ENCODE measurements at regions not wholly inside any gene's neighbourhood (a gene's known extent, or its start where the extent isn't known, plus 50 kb on each side); places are given as distances from the start of the nearest gene placed in this dataset.
"Not testable (repeated sequence)": the region's sequence is repeated elsewhere in the genome, so short reads cannot be mapped to it uniquely, and the experiment has no call there.

DNA sequence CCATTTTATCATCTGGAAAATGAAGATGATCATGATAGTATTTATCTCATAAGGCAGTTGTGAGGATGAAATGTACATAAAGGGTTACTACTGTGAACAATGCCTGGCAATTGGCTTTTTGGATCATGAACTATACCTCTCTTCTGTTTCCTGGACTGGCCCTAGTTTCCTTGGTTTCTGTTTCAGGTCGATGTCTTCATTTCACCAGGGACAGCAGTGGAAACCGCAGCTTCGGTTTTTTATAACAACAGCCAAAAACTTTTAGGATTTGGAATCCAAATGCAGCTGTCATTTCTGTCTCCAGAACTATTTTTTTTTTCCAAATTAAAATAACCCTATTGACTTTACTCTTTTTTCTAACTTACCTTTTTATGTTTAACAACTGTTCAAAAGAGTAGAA is 425.1 kb downstream of the RND3 start:
- intact Hi-C loops (cut with micrococcal nuclease) = no loop called here

DNA sequence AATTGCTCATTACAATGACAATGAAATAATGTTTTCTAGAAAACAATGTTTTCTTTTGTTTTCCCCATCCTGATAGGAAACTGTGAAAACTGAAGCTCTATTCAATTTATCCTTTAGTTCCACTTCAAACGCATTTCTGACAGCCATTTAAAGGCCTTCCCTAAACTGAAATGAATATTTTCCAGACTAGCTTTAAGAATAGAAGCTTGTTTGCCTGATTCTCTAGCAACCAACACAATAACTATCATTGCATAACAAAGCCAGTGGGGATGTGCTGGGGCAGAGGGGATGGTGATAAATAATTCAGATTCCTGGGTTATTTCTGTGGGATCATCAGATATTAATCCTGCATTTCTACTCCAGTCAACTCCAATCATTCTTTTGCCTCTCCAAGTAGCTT is 427.1 kb downstream of the RND3 start:
- intact Hi-C loops (cut with micrococcal nuclease) = no loop called here

DNA sequence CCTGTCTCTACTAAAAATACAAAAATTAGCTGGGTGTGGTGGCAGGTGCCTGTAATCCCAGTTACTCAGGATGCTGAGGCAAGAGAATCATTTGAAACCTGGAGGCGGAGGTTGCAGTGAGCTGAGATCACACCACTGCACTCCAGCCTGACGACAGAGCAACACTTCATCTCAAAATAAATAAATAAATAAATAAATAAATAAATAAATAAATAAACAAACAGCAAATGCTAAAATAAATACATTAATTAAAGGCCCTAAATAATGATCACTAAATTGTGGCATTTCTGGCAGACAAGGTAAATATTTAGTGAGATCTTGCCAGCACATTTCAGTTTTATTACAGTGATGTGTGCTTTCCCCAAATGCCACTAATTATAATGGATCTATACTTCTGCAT is 427.8 kb downstream of the RND3 start:
- intact Hi-C loops (cut with micrococcal nuclease) = not testable (repeated sequence)

DNA sequence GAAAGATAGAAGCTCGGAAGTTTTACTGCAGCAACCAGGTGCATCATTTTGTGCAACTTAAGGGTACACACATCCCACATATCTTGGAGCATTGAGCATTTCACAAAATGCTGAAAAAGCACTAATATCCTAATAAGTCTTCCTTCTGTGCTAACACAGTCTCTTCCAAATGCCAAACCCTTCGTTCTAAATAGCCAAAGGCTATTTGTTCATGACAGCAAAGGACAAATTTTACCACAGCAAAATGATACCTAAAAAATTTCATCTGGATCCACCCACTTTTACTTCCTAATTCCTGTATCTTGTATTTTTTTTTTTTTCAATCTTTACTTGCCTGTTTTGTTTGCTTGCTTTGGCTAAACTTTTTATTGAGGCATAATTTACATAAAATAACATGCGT is 435.0 kb downstream of the RND3 start:
- intact Hi-C loops (cut with micrococcal nuclease) = no loop called here

DNA sequence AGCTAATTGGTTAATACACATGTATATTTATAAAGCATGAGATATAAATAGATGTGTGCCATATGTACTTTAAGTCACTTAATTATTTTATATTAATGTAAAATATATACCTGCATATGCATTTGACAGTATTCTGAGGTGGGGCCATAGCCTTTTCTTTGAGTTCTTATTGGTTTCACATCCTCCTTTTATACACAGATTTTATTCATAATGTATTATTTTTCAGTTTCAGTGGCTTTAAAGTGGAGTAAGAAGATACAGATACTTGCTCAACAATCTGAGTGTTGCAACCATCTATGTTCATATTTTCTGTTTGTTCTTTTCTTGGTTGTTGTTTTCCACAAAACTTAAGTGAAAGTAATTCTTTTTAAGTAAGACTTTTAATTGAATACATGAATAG is 436.5 kb downstream of the RND3 start:
- intact Hi-C loops (cut with micrococcal nuclease) = no loop called here

DNA sequence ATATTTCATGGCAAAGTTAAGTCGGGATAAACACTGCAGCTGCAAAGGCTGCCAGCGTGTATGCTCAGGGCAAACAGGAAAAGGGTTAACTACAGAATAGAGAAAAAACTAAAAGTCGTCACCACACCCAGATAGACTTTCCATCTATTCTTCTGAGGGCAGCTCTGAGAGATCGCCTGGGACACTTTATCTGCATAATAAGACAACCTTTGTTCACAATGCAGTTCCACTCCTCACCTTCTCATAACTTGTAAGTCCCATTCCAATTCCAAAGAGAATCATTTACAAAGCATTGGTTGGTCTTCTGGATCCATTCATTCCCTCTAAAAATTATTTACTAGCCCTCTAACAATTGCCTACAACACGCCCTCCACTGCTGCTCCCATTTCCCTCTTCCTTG is 437.4 kb downstream of the RND3 start:
- intact Hi-C loops (cut with micrococcal nuclease) = no loop called here

DNA sequence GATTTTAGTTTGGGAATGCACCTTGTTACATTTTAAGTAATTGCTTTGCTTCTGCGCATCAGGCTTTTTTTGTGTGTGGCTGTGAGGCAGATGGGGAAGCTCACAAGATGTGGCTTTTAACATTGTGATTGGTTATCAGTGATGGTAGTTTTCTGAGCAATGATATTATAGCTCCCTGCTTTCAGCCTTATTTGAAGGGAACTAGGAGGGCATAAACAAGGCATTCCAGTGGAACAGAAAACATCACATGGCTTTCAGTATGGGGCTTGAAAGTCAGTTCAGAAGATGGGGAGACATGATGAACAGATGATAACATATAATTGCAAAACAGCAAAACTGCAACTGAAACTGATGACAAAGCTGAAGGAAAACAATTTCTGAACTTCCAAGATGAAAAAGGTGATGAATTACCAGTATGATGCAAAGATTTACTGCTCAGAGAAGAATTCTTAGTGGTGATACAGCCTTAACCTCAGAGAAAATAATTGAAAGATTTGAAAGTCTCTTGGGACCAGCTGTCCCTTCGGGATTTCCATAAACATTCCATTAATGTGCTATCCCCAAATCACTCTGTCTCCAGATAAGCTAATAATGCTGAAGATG is 439.7 kb downstream of the RND3 start:
- intact Hi-C loops (cut with micrococcal nuclease) = no loop called here

DNA sequence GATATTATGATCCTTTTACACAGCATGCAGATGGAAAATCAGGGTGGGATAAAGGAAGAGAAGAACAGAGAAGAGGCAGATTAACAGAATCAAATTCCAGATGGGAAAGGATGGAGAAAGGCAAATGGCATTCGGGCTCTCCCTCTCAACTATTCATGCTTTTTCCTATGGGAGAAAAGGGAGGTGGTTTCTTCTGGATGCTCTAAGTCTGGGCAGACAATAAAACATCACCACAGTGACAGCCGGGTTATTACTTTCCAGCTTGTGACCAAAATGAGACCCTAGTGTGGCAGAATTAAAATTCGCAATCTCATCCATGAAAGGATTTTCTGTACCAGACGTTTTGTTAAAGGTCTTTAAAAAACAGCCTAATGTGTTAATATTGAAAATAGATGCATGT is 440.7 kb downstream of the RND3 start:
- intact Hi-C loops (cut with micrococcal nuclease) = no loop called here

DNA sequence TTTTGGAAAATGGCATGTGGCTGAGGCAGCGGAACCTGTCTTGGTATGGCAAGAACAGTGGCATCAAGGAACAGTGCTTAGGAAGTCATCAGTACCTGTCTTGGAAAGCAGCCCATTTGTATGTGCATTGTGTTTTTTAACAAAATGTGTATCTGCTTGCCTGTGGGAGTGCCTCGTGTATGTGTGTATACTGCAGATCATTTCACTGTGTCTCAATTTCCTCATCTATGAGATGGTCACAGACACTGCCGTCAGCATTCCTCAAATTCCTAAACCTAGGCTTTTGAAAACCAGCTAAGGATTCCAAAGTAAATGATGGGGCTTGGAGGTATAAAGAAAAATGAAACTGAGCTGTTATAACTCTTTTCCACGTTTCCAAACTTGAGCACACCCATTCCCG is 441.3 kb downstream of the RND3 start:
- intact Hi-C loops (cut with micrococcal nuclease) = no loop called here

DNA sequence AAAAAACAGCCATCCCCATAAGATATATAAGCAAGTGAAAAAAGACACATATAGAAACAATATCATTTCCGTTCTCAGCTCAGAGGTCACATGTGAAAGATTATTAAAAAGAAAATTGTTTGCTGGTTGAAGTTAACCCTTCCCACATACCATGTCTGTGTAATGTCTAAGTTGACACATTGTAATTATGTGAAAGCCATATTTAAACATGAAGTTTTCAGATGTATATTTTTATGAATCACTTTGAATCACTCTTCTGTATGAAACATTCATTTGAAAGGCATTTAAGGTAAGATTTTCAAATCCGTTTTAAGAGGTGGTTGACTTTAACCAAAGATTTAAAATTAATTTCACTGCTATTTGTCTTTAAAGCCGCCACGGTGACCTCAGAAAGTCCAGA is 441.9 kb downstream of the RND3 start:
- intact Hi-C loops (cut with micrococcal nuclease) = no loop called here

DNA sequence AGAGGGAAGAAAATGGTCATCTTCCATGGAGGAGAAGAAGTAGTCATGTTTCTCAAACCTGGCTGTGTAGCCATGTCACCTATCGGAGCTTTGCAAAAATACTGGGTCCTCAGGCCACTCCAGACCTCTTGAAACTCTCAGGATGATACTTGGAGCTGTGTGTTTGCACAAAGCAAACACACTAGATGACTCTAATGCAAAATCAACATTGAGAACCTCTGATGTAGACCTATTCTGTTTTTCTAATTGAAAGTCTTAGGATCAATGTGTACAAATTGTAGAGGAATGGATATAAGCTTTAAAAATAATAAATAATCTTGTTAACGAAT is 444.3 kb downstream of the RND3 start:
- intact Hi-C loops (cut with micrococcal nuclease) = no loop called here

DNA sequence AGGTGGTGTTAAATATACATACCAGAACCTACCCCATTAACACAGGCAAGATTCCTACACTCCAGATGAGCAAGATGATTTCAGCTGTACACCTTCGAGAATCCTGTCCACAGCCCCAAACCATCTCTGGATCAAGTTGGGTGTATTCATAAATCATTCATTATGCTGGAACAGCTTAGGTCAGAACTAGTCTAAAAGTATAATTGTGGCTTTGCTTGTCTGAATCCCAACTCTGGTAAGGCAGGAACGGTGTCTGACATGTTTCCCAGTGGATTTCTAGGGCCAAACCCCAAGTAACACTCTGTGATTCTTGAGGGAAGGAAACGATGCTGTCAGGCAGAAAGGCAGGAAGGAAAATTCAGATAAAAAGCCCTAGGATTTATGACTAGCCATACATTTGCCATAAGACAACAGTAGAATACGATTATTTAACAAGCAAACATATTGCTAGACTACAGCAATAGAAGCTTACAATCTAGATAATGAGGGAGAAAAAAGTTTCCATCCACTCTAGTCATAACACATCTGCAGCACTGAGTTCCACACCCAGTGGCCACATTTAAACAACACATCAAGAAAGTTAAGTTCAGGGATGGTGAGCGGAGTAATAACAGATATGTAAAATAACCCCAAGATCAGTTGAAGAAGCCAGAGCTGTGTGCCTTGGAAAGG is 444.8 kb downstream of the RND3 start:
- intact Hi-C loops (cut with micrococcal nuclease) = no loop called here

DNA sequence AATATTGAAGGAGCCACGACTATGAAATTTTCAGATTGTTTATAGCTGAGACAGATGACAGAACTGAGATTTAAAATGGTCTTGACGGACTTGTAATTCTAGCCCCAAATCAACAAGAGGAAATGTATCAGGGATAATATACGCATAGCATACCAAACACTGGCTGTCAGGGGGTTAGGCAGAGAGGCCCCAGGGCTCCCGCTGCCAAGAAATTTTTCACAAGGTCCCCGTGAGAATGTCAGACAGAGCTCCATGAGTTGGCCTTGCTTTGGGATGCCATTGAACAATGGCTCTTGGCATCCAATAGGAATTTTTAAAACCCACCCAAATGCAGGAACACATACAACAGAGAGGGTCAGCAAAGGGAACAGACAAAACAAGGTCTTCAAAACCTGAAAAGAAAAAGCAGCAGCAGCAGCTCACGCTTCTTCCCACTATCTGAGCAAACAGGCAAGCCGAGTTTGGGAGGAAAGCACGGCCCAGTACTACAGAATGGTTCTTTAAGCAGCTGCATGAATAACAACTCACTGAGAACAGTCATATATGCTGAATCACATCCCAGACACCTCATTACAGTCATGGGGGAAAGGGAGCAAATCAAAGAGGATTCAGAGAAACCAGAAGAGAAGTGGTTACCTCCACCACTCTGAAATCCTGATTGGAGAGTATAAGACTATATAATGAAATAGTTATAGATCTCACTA is 445.6 kb downstream of the RND3 start:
- intact Hi-C loops (cut with micrococcal nuclease) = no loop called here

DNA sequence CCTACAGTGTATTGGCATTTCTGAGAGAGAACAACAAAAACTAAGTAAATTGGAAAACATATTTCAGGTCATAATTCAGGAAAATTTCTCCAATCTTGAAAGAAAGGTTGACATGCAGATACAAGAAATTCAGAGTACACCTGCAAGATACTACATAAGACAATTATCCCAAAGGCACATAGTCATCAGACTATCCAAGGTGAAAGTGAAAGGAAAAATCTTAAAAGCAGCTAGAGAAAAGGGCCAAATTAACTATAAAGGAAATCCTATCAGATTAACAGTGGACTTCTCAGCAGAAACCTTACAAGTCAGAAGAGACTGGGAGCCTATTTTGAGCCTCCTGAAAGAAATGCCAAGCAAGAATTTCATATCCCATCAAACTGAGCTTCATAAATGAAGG is 449.0 kb upstream of the MMADHC start:
- intact Hi-C loops (cut with micrococcal nuclease) = no loop called here

DNA sequence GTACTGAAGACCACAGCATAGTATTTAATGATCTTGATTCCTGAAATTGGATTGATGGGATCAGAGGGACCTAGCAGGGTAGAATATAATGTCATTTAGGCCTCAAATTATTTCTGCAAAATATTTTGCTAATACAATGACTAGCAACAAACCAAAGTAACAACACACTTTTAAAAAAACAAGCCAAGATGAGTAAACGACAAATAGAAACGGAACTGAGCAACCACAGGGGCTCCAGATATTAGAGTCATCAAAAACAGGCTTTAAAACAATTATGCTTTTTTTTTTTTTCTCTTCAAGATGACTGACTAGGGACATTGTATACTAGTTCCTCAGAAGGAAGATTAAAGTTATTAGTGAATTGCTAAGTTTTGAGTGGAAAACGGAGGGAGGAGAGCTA is 447.1 kb upstream of the MMADHC start:
- intact Hi-C loops (cut with micrococcal nuclease) = no loop called here

DNA sequence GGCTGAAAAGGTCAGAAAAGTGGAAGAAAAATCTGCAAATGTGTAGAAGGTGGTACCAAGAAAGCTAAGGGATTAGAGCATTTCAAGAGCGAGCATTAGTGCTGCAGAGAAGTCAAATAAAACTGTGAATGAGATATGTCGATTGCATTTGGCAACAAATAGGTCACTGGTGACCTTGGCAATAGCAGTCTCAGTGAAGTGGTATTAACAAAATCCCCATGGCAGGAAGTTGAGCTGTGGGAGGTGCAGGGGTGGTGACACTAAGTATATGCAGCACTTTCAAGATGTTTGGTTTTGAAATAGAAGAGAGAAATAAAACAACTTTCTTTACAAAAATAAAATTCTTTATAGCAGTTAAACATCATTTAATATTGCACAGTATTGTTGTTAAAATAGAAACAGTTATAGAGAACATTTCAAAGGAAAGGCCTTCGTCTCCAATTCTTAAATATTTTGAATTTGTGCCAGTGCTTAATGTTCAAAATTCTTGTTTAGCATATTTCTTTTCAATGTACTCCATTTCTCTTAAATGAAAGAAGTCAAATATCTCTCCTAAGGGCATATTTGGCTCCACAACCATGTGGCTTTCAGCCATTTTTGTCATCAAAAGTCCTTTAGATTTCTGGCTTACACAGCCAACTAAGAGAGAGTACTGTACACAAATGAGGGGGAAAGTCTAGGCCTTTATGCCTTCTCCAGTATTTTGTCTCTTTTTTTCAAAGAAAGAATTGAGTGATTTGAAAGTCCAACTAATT is 443.0 kb upstream of the MMADHC start:
- intact Hi-C loops (cut with micrococcal nuclease) = no loop called here

DNA sequence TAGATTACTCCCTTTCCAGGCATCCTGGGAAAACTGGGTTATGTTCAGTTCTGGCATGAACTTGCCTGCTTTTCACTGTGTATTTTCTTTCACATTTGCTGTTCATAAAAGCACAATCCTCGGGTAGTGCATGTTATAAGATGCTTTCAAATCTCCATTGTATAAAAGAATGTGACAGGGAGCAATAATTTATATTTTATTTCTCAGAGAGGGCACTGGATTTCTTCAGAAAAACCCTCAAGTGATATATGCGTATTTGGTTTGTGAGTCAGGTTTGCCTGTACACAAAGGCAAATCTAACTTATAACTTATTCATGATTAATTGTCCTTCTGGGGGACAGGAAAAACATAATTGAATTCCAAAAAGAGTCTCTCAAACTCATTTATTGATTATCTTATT is 440.7 kb upstream of the MMADHC start:
- intact Hi-C loops (cut with micrococcal nuclease) = loop anchor here (10.0 kb wide), 2 partner anchors 1206 to 1606 kb away; no protein-coding TSS in a partner anchor

DNA sequence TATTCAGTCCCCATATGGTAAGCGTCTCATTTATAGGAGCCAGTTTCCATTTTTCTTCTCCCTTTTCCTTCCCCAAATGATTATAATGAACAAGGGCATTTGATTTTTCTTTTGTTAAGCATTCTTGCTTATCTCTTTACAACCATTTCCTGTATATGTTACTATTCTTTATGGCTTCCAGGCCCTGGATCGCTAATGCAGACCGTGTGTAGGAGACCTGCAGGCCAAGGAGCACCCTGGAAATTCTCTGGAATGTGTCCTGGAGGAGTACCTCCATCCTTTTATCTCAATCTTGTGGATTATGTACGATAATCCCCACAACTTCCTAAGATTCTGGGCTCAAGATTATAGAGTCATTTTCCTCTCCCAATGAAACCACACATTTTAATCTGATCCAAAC is 439.6 kb upstream of the MMADHC start:
- intact Hi-C loops (cut with micrococcal nuclease) = loop anchor here (10.0 kb wide), 2 partner anchors 1208 to 1608 kb away; no protein-coding TSS in a partner anchor

DNA sequence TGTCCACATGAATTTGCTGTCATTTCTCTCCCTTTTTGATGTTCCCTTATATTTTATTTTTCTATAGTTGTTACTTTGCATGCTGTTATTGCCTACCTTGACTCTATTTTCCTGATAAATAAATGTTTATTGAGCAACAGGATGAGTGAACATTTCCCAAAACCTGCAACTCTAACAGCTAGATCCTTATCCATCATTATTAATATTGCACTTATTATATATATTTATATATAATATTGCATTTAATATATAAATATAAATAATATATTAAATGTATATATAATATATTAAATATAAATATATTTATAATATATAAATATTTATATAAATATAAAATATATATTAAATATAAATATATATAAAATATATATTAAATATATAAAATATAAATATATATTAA is 436.1 kb upstream of the MMADHC start:
- intact Hi-C loops (cut with micrococcal nuclease) = loop anchor here (2.0 to 10.0 kb wide), 4 partner anchors 427 to 1611 kb away; no protein-coding TSS in a partner anchor

DNA sequence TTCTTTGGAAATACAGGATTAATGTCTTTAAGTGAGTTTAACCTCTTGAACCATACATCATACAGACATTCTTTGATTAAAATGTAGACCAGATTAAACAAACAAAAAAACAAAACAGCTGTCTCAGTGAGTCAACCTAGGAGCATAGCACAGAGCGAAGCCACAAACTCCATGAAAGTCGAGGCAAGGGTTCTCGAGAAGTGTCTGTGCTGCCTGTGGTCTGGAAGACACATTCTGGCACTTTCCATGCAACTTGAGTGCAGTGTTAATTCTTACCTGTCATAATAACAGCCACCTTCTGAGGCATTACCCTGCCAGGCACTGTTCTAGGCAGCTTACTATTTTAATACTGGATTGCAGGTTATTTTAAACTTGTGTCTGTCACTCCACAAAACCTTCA is 435.5 kb upstream of the MMADHC start:
- intact Hi-C loops (cut with micrococcal nuclease) = loop anchor here (2.0 to 10.0 kb wide), 4 partner anchors 426 to 1612 kb away; no protein-coding TSS in a partner anchor

DNA sequence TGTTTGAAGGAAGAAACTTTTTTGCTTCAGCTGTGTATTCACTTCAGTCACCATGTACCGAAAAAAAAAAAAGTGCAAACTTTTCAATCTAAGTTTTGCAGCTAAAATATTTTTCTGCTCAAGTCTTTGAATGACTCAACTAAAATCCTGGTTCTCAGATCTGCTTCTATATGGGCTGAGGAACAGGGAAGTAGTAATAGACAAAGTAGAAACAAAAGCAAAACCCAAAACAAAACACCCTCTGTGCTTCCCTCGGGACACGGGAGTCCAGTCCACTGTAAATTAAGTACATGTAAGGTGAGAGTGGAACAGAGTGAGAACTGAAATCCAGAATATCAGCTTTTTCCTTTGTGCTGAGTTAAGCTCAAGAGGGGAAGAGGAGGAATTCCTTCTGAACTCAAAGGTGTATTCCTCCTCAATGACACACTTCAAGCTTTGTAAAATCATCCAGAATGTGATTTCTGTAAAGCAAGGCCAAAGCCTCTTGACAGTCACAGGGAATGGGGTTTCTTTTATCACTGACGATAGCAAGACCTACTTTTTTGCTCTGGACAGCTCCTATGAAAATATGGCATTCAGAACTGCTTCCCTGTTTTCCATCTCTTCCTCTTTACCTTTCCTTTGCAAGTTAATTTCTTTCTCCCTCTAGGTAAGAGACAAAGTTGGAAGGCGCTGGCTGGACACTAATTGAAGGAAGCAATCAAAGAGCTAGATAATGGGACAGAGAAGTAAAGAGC is 433.5 kb upstream of the MMADHC start:
- intact Hi-C loops (cut with micrococcal nuclease) = loop anchor here (5.0 to 10.0 kb wide), 3 partner anchors 484 to 1614 kb away; no protein-coding TSS in a partner anchor

Measured in T-helper 1 cell treated with Interleukin-12 subunit alpha and Interleukin-12 subunit beta and Interleukin-4 antibody, amounts not matched to agents 30 ng/mL and 1 ng/mL, for 36 hours (primary cell).